ENCODE measurements at regions not wholly inside any gene's neighbourhood (a gene's known extent, or its start where the extent isn't known, plus 50 kb on each side); places are given as distances from the start of the nearest gene placed in this dataset.

DNA sequence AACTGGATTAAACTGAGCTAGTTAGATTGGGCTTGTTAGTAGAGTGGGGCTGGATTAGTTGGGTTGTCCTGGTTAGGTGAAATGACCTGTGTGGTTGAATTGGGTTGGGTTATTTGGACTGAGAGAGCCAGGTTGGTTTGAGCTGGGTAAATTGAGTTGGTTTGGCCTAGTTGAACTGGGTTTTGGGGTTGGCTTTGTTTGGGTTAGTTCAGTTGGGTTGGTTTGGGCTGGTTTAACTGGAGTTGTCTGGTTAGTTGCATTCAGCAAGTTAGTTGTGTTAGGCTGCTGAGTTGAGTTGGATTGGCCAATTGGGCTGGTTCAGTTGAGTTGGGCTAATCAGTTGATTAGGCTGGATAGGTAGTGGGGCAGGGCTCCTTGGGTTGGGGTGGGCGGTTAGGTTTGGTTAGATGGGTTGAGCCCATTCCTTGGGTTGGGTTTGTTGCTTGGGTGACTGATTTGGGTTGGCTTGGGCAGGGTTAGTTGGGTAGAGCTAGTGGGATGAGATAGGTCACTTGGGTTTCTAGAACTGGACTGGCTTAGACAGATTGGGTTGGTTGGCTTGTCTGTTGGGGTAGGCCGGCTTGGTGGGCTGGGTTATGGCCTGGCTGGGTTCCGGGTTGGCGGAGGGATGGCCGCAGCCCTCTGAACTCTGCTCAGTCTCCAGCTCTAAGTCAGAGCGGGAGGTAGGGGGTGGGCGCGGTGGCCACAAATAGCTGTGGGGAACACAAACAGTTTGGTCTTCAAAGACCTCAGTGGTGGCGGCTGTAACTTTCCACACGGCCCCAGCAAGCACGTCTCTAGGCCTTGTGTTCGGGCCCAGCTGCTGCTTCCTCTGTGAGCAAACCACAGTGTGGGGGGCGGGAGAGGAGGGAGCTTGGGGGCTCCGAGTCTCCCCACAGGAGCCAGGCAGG, 67.2 kb upstream of the RUNX3 start:
- TF ChIP-seq EEA1 (CRISPR knock-in tag; IDR thresholded peaks at IDR 0.05; ENCODE audit: borderline replicate concordance): no peak
- TF ChIP-seq ZNF256 (CRISPR knock-in tag; conservative IDR thresholded peaks at IDR 0.05): no peak

Measured in HepG2 (cell line).